Parathyroid adenoma (tissue), 2 donors: ENCODE measurements at regions not wholly inside any gene's neighbourhood (a gene's known extent, or its start where the extent isn't known, plus 50 kb on each side); places are given as distances from the start of the nearest gene placed in this dataset.

Experiments
- H2AFZ ChIP-seq: fragments of 300-600 bp; sonication (generic); one replicate; pipeline ENCODE4 v1.7.0; 2017; ENCODE audit warnings: antibody characterized with exemption, mild to moderate bottlenecking
- H3K27ac ChIP-seq: fragments of 300-600 bp; sonication (generic); one replicate; pipeline ENCODE4 v1.7.0; 2017
- H3K27me3 ChIP-seq: fragments of 300-600 bp; sonication (generic); one replicate; pipeline ENCODE4 v1.7.0; 2017; ENCODE audit warnings: low read length; ENCODE audit not compliant: control insufficient read depth, insufficient read depth
- H3K36me3 ChIP-seq: fragments of 300-600 bp; sonication (generic); one replicate; pipeline ENCODE4 v1.7.0; 2017; ENCODE audit warnings: low read length; ENCODE audit not compliant: control insufficient read depth, insufficient read depth
- H3K4me1 ChIP-seq: fragments of 300-600 bp; sonication (generic); one replicate; pipeline ENCODE4 v1.7.0; 2017; ENCODE audit warnings: control low read depth
- H3K4me2 ChIP-seq: fragments of 300-600 bp; sonication (generic); one replicate; pipeline ENCODE4 v1.7.0; 2017; ENCODE audit warnings: low read length
- H3K4me3 ChIP-seq: fragments of 300-600 bp; sonication (generic); one replicate; pipeline ENCODE4 v1.7.0; 2017; ENCODE audit warnings: low read depth, low read length
- H3K79me2 ChIP-seq: fragments of 300-600 bp; sonication (generic); one replicate; pipeline ENCODE4 v1.7.0; 2017; ENCODE audit warnings: control low read depth
- H3K9ac ChIP-seq: fragments of 300-600 bp; sonication (generic); one replicate; pipeline ENCODE4 v1.7.0; 2017; ENCODE audit warnings: mild to moderate bottlenecking
- H3K9me3 ChIP-seq: fragments of 300-600 bp; sonication (generic); one replicate; pipeline ENCODE4 v1.7.0; 2017; ENCODE audit warnings: low read length; ENCODE audit not compliant: control insufficient read depth
- CTCF ChIP-seq: fragments of 300-600 bp; sonication (generic); IDR thresholded peaks from one replicate; pipeline ENCODE4 v1.7.0; 2017; ENCODE audit warnings: antibody characterized with exemption, mild to moderate bottlenecking
- donor health status: primary hyperparathyroidism.

GRCh38 chr20:57102160-57102559 lies 164.3 kb downstream of the BMP7 start:
- Histone ChIP-seq H3K4me2 (no peak overlapping the region), H3K4me1 (no peaks in the 10 kb centered on the region), H3K27ac (no peak overlapping the region), H2AFZ (no peak overlapping the region), H3K79me2 (no peaks in the 10 kb centered on the region), H3K36me3 (no peaks in the 10 kb centered on the region), H3K9ac (no peak overlapping the region), H3K27me3 (no peaks in the 10 kb centered on the region), H3K4me3 (no peak overlapping the region), H3K9me3 (no peaks in the 10 kb centered on the region)
- TF ChIP-seq CTCF, result no peak

- H3K27ac ChIP-seq, result no peak overlapping the region
- H3K79me2 ChIP-seq, result no peaks in the 10 kb centered on the region
- H3K27me3 ChIP-seq, result no peaks in the 10 kb centered on the region
- H3K4me3 ChIP-seq, result no peak overlapping the region
- no peak overlapping the region for H3K4me2 ChIP-seq
- no peak overlapping the region for H3K9ac ChIP-seq
- TF ChIP-seq CTCF, result no peak
- H2AFZ ChIP-seq, result no peak overlapping the region
- H3K36me3 ChIP-seq, result no peaks in the 10 kb centered on the region
- H3K4me1 ChIP-seq, result no peaks in the 10 kb centered on the region
- no peaks in the 10 kb centered on the region for H3K9me3 ChIP-seq
These were observed 163.9 kb downstream of the BMP7 start for GRCh38 chr20:57102566-57102965.

- no peaks in the 10 kb centered on the region for H3K4me1 ChIP-seq
- H3K4me2 ChIP-seq, result no peak overlapping the region
- no peaks in the 10 kb centered on the region for H3K9me3 ChIP-seq
- H3K27ac ChIP-seq, result no peak overlapping the region
- no peaks in the 10 kb centered on the region for H3K36me3 ChIP-seq
- H2AFZ ChIP-seq, result no peak overlapping the region
- no peaks in the 10 kb centered on the region for H3K79me2 ChIP-seq
- no peak overlapping the region for H3K9ac ChIP-seq
- no peak overlapping the region for H3K4me3 ChIP-seq
- H3K27me3 ChIP-seq, result no peaks in the 10 kb centered on the region
- no peak for TF ChIP-seq CTCF
These were observed 163.2 kb downstream of the BMP7 start for GRCh38 chr20:57103146-57103800.

GRCh38 chr20:57104113-57104512 lies 162.3 kb downstream of the BMP7 start:
- Histone ChIP-seq H2AFZ (no peak overlapping the region), H3K9ac (no peak overlapping the region), H3K36me3 (no peaks in the 10 kb centered on the region), H3K9me3 (no peaks in the 10 kb centered on the region), H3K4me2 (no peak overlapping the region), H3K79me2 (no peaks in the 10 kb centered on the region), H3K27ac (no peak overlapping the region), H3K4me1 (no peaks in the 10 kb centered on the region), H3K27me3 (no peaks in the 10 kb centered on the region), H3K4me3 (no peak overlapping the region)
- no peak for TF ChIP-seq CTCF

- TF ChIP-seq CTCF, result no peak
- H3K4me3 ChIP-seq, result no peak overlapping the region
- H3K4me1 ChIP-seq, result no peaks in the 10 kb centered on the region
- H3K9me3 ChIP-seq, result no peaks in the 10 kb centered on the region
- no peak overlapping the region for H3K27ac ChIP-seq
- H3K4me2 ChIP-seq, result no peak overlapping the region
- no peaks in the 10 kb centered on the region for H3K27me3 ChIP-seq
- H2AFZ ChIP-seq, result no peak overlapping the region
- H3K79me2 ChIP-seq, result no peaks in the 10 kb centered on the region
- H3K9ac ChIP-seq, result no peak overlapping the region
- H3K36me3 ChIP-seq, result no peaks in the 10 kb centered on the region
These were observed 161.7 kb downstream of the BMP7 start for GRCh38 chr20:57104651-57105204.
